HG03066 (cell line): ENCODE measurements at regions not wholly inside any gene's neighbourhood (a gene's known extent, or its start where the extent isn't known, plus 50 kb on each side); places are given as distances from the start of the nearest gene placed in this dataset.

Source experiments
- ATAC-seq: cut with Tn5 transposase; IDR thresholded peaks from one replicate; pipeline ENCODE4 v1.9.1; 2021; ENCODE audit warnings: low read depth; ENCODE audit not compliant: unreplicated experiment

DNA sequence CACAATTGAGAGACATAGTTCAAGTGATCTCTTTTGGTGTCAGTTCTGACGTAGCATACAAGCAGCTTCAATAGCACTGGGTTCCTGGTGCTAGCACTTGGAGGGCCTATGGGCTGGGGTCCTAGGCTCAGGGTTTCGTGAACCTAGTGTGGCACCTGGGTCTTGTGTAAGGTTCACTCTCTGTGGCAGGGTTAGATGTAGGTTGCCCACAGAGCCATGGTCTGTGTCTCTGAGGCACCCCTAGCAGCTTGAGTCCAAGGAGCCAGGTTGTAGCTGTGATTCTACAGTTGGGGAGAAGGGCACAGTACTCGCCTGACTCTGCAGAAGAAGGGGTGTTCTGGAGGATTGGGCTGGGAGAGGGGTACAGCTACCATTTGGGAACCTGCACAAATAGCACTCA lies 282.6 kb upstream of the LRRC3B start:
- no peak for ATAC-seq

DNA sequence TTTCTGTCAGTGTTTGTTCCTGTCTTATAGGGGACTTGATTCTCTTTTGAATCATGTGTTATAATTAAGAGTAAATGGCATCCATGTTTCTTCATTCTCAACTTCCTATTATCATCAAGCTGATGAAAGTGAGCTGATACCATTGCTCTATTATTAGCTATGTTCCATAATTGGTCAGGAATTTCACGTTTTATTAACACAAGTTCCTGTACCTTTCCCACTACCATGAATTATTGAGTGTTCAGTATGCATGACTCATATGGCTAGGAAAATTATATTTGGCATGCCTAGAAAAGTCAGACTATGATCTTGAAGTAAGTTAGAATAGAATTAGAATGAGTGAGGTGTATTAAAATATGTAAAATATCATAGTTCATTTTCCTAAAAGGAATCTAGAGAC lies 278.9 kb upstream of the LRRC3B start:
- no peak for ATAC-seq

DNA sequence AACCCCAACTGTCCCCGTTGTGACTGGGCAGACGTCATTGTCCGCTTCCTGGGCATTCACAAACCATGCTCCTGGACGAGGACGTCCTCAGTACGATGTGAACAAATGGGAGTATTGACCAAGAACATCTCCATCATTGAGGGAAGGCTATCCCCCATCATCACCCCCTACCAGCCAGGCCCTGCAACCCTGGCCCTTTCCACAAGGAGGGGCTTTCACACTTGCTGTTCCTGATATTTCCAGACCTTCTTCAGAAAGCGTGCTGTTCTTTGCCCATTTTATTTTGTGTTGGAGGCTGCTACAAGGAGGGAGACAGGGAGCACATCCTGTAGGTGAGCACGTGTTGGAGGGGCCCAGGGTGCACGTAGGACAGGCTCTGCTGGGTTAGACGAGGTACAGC lies 277.0 kb upstream of the LRRC3B start:
- no peak for ATAC-seq

DNA sequence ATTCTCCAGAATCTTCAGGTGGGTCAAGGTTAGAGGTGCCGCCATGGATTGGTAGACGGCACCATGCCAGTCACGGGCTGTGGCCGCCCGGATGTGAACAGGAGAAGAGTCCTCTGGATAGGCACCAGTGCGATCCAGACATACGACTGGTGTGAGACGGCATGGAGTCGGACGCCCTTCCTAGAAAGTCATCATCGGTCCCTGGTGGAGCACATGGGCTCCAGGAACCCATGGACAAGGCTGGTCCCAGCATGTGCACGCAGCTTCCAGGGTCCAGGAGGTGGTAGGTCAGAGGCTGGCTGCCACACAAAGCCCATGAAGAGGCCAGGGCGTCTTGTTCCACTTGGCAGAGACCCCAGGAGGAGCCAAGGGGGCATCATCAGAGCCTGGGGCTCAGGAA lies 276.1 kb upstream of the LRRC3B start:
- ATAC-seq, result no peak

DNA sequence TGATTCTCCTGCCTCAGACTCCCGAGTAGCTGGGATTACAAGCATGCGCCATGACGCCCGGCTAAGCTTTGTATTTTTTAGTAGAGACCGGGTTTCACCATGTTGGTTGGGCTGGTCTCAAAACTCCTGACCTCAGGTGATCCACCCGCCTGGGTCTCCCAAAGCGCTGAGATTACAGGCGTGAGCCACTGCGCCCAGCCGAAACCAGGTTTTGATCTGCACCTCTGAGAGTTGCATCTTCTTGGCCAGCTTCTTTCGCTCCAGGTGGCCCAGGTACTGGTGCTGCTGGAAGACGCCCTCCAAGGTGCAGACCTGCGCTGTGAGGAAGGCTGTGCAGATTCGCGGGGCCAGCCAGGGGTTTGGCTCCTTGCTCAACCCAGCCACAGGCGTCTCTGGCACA lies 275.4 kb upstream of the LRRC3B start:
- ATAC-seq, result no peak

DNA sequence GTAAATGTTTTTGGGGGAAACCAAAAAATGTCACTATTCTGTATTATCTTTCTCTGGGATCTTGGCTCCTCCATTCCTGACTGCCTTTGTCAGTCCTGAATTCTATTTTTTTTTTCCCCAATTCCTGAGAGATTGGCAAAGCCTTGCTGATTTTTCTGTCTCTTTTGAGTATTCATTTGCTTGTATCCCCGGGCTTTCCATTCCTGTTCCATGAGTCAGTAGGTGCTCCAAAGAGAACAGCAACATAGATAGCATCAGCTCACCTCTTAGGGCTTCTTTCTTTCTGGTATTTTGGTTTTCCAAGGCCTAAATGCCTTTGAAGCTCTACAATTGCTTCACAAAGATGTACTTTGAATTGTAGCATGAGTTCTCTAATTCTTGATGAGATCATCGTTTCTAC lies 271.7 kb upstream of the LRRC3B start:
- no peak for ATAC-seq

DNA sequence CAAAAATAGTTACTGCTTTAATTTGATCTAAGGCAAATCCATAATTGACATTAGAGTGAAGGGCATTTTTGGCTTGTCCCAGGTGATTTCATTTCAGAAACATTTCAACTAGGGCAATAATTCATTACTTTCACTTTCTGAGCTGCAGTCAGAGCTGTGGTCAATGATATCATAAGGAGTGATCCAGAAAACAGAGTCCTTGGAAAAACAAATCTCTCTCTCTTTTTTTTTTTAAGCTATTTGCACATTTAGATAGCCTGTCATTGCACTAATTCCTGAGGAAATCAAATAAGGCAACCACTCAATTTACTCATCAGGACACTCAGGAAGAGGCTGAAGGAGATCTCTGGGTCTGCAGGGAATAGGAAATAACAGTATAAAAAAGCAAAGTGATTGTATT lies 269.5 kb upstream of the LRRC3B start:
- no peak for ATAC-seq

DNA sequence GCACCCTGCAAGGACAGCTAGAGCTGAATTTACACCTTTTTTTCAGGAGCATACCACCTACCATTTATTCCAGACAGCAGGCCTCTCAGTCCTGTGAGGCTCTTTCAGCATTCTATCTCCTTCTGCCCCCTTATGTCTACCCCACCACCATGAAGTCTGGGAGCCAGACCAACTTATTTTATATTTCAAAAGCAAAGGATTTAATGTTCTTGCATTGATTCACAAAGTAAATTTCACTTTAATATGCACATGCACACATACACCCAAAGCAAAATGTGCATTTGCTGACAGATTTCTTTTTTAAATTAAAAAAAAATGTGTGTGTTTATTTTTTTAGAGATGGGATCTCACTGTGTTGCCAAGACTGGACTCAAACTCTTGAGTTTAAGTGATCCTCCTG lies 264.2 kb upstream of the LRRC3B start:
- no peak for ATAC-seq

DNA sequence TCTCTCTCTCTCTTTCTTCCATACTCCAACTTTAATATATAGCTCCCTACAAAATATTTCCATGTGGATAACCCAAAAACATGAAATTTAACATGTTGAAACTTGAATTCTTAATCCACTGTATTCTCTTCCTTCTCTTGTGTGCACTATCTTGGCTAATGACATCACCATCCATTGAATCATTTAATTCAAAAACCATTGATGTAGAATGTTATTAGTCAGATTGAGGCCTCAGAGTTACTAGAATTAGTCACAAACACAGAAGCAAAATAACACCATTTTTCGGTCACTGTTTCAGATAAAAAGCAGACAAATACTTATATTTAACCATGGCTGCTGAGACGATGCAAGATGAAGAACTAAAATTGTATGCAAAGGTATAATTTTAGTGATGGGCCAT lies 256.9 kb upstream of the LRRC3B start:
- ATAC-seq, result no peak

DNA sequence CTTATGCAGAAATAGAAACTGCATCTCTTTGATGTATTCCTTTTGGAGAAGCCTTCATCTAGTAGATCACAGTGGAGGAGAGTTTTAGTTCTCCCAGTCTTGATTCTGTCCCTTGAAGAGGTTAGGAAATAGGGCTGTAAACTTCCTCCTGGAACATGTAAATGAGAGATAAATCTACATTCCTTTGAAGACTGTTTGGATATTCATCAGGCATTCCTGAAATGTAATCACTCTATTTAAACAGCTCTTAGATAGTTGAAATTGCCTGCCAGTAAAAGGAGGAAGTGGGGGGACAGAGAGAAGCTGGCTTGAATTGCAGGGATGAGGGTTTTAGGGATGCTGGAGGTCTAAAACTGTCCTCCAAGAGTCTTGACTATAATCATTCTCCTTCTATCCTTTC lies 254.3 kb upstream of the LRRC3B start:
- no peak for ATAC-seq

DNA sequence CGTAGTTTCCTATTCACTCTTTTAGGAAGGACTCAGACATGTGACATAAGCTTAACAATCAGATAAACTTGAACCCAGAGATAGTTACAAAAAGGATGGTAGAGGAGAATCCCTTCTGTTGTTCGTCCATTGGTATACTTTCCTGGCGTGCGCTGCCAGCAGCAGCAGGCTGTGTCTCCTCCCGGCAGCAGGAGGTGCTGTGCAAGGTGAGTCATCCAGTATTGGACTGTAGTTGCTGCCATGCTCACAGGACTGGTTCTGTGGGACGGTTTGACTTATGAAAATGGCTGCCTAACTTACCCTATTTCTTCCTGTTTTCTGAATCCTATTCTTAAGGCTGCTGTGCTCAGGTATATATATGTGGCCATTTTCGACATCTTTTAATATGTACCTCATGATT lies 253.4 kb upstream of the LRRC3B start:
- ATAC-seq, result no peak

DNA sequence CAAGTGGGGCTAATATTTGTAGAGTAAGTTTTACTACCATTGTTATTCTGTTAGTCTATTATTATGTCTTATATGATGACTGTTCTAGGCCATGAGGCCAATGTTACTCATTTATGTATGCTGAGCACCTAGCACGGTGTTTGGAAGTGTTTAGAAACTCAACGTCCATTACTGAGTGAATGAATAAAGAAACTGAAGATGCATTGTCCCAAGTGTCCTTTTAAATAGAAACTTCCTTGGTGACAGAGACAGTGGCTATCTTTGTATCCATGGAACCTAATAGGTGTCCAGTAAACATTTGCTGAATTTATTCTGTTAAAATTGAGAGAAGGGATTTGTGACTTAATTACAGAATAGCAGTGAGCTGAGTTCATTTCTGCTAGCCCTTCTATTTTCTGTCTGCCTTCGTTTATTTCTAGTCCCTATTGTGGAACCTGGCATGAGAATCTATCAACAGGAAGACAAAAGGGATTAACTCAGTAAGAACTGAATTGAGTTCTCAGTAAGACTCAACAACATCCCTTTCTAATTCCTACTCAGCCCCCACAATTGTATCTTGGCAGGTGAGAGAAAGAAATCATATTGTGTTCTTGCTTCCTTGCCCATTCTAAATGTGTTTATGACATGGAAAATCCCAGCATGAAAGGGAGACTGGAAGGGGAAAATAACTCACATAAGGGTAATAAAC lies 246.6 kb upstream of the LRRC3B start:
- ATAC-seq, result no peak

DNA sequence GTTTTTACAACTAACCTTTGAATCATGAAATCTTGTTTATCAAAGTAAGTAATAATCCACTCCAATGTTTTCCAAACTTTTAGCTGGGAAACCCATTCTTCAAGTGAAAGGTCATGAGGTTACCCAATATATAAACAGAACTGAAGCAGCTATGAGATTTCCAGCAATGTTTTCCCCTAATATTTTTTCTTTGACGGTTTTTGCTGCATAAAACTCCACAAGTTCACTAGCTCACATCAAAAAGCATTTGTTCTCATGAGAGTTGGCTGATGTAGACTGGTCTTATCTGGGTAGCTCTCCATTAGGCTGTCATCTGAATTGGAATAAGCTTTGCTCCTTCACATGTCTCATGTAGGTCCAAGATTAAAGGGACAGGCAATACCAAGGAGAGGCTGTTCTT lies 241.2 kb upstream of the LRRC3B start:
- no peak for ATAC-seq

DNA sequence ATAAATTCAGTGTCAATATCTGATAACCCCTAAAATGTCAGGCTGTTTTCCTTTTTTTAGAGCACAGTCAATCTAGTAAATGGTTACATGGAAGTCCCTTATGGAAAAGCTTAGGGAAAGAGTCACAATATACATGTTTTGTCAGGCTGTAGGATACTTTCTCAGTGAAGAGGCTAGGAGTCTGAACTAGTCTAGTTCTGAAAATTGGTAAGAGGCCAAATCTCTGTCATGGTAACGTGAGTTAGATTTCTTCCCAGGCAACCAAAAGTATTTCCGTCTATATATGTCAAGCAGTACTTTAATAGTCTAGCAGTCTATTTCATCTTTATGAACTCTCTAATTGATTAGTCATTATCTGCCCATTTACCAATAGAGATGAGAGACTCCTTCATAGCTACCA lies 215.9 kb upstream of the LRRC3B start:
- ATAC-seq, result no peak

DNA sequence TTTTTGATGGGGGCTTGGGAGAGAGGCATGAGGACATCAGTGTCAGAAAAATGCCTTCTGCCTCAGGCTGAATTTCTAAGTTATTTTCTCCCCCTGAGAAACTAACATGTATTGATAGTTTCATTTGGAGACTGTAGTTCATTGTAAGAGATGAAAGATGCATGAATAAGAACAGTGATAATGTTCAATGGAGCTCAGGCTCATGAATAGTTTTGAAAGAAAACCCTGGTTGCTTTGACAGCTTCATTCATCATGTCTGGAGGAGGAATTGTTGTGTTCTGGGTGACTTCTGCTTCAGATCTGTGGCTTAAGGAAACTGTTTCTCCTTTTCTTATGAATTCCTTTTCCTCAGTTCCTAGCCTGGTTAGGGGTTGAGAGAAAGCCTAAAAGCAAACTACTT lies 204.0 kb upstream of the LRRC3B start:
- ATAC-seq, result no peak

DNA sequence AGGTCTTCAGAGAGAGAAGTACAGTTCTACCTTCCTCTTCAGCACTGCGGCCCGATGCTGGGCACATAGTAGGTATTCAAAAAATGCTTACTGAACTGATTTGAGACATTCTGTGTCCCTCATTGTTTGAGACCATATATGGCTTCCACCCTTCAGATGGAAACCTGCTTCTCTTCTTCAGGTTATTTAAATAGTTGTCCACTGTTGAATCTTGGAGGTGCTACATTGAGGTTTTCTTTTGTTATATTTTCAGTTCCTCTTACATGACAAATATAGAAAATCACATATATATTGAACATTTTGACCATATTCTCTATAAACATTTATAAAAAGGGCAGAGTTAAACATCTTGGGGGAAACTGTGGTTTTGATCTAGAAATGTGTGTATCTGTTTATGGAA lies 200.2 kb upstream of the LRRC3B start:
- peak; percentile 62 for ATAC-seq

DNA sequence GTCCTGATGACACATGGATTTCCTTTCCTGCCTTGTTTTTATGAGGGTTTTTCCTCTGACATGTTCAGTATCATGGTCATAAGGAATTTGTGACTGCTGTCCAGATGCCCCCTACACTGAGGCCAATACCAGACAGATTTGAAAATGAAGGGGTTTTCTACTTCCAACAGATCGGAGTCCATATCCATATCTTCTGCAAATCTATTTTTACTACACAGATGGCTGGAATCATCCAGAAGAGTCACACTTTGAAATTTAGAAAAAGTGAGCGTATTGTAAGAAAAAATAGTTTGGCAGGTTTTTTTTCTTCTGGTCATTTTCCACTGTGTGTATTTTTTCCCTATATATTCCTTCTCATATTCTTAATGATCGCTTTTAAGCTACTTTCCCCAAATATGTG lies 197.5 kb upstream of the LRRC3B start:
- no peak for ATAC-seq

DNA sequence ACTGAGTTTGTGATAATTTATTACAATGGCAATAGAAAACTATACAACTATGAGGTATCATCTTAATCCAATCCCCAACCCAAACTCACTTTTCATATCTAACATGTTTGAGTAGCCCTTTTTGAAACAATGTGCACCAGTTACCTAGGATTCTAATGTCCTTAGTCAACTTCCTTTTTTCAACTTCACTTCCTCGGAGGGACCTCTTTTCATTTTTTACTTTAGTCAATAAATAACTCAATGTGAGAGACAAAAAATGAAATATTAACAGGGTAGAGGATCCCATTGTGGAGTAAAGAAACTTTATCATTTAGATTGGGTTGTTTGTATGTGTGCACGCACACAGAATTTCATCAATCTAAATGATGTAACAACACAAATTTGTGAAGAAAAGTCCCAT lies 193.6 kb upstream of the LRRC3B start:
- ATAC-seq, result no peak

DNA sequence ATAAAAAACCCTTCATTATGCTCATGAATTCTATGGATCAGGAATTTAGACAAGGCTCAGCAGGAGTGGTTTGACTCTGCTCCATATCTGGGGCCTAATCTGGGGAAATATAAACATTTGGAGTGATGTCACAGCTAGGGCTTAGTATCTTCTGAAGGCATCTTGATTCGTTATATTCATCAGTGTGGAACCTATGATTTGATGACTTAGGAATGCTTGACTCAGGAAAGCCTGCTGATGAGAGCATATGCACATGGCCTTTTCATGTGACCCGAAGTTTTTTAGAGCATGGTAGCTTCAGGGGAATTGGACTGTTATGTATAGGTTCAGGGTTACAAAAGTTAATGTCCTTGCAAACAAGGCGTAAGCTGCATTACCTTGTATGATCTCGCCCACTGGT lies 184.9 kb upstream of the LRRC3B start:
- no peak for ATAC-seq

DNA sequence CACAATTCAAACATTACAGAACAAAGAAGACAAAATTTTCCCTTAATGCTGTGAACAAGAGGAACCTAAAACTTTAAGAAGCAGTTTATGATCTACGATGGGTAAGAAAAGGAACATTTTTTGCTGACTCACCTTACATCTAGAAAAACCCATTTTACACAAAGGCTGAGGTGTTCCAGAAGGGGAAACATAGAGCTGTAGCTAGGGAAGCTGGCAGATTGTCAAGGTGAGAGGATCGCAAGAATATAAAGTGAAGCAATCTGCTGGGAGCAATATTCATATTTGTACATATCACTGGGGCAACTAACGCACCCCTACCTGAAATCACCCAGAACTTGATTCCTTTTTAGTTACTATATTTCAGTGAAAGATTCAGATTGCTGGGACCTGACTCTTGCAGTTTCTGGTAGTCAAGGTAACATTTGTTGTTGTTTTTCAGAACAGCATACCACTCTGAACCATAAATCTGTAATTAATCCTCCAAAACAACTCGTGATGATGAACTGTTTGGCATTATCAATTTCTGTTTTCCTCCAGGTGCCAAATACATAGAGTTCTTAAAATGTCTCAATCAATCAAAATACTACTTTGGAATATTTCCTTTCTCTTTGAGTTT lies 184.1 kb upstream of the LRRC3B start:
- no peak for ATAC-seq

DNA sequence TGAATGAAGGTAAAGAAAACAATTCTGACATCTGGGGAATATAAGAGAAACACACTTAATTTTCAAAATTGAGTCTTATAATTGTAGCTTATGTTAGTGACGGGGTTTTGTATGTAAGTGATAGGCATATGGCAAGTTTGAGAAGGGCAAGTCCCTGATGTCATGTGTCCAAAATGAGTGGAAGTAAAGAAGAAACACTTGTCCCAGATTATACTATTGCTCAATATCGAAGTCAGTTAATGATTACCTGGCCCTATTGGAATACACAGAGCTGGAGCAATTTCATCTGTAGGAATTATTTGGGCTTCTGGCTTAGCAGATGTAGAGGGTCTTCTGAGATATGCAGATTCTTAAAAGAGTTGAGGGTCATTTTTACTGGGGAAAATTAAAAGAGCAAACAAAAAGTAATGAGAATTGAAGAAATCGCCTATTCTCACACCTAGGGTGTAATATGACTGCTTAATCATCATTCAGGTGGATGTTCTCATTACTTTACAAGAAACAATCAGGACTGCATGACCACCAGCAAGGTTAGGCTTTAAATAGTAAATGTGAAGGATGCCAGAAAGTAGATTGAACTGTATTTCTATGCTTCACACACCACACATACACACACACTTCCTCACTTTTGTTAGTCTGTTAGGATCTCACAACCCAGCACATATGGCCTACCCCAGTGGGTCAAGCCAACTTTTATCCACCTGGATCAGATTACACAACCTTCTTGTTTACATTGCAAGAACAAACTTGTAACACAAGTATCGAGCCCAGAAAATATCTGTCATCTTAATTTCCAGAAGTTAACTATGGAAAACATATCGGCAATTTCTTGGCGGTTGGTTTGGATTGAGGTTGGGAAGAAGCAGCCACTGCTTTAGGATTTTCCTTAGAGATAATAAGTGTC lies 183.3 kb upstream of the LRRC3B start:
- no peak for ATAC-seq

DNA sequence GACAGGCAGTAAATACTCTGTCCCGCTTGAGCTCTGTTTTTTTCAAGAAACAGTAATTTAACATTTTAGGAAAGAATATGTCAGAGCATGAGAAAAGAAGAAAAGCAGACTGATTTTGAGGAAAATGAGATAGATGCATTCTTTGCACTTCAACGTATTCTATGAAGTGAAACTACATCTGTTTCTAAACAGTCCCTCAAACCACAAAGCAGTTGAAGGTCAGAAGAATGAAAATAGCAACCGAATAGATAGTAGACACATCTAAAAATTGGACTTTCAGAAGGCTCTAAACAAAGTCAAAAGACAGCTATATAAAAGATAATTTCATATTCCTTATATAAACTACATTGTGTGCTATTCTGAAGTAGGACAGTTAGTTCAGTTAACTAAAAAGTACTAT lies 172.6 kb upstream of the LRRC3B start:
- ATAC-seq, result peak; percentile 72
